ENCODE measurements at regions not wholly inside any gene's neighbourhood (a gene's known extent, or its start where the extent isn't known, plus 50 kb on each side); places are given as distances from the start of the nearest gene placed in this dataset.

DNA sequence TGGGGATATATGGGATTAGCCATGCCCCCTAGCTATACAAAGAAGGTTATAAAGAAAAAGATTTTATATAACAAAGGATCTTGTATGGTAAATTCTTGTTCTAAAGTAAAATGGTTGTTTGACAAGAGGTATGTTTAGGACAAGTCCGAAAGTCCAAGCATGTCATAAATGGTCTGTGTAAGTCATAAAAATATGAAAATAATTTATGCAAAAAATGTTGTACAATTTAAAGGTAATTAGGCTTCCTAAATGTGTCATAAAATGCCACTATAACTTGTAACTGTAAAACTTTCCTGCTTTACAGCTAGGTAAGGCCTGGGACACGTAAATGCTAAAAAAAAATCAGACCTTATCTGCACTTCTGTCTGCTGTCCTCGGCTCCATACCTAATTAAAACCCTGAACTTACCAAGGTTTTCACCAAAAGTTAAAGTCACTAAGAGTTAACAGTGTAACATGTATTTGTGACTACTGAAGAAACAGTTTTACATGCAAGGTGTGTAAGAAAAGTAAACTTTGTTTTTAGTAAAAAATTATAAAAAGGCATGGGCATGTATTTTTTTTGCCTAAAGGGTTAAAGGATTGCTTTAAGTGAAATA is 110.0 kb upstream of the RESF1 start:
- H3K36me3 ChIP-seq (ENCODE audit: control insufficient read depth, insufficient read depth, low read length): no peaks in the 10 kb centered on the region
- in situ Hi-C loops (cut with MboI): no loop called here
- no peaks in the 10 kb centered on the region for H3K9me1 ChIP-seq (ENCODE audit: control insufficient read depth, insufficient read depth, low read length)
- no peaks in the 10 kb centered on the region for H3K79me2 ChIP-seq (ENCODE audit: control insufficient read depth, insufficient read depth, low read length)
- no peaks in the 10 kb centered on the region for H4K20me1 ChIP-seq (replicated peaks; ENCODE audit: control insufficient read depth, insufficient read depth, low read length)
- peaks cover 6% of the 10 kb centered on the region for H3K9me3 ChIP-seq (replicated peaks; ENCODE audit: control insufficient read depth, insufficient read depth, low read depth, low read length)
- ATAC-seq: no peak
- H3K4me3 ChIP-seq: no peak overlapping the region
- ChIA-PET CTCF (ENCODE audit: low intra/inter-chr PET ratio) (no interaction called here), POLR2A (no interaction called here)
- H3K27me3 ChIP-seq (ENCODE audit: control insufficient read depth in 2 of 2, insufficient read depth in 2 of 2, low read length in 2 of 2): no peaks in the 10 kb centered on the region
- H3K27ac ChIP-seq (ENCODE audit: extremely low read depth, low read depth, low read length): no peak overlapping the region
- FAIRE-seq: no peak
- intact Hi-C loops (cut with micrococcal nuclease): no loop called here
- no peak overlapping the region for H3K9ac ChIP-seq (ENCODE audit: insufficient read depth in 1 of 2, low read depth in 2 of 2, low read length in 2 of 2)
- BruUV-seq (replicated peaks): no TSS peak
- peak in 1 of 4 experiments; percentile 50 for DNase-seq (ENCODE audit: extremely low read depth in 1 of 4, low spot score in 3 of 4)
- H3K4me1 ChIP-seq (replicated peaks in 1 of 2; ENCODE audit: control insufficient read depth in 2 of 2, insufficient read depth in 2 of 2, low read length in 2 of 2): peaks cover 0 to 13% of the 10 kb centered on the region in 2 experiments; a peak in 3 of 5 replicates
- H3K4me2 ChIP-seq (ENCODE audit: insufficient read depth, low read length): no peak overlapping the region
- no peak overlapping the region for H2AFZ ChIP-seq (ENCODE audit: low read depth, low read length)
- 50% methylated on average over 3 of the region's 3 CpGs for WGBS (ENCODE audit: insufficient coverage, low coverage, missing lambda C conversion rate)
- TF ChIP-seq, protein P1, sequence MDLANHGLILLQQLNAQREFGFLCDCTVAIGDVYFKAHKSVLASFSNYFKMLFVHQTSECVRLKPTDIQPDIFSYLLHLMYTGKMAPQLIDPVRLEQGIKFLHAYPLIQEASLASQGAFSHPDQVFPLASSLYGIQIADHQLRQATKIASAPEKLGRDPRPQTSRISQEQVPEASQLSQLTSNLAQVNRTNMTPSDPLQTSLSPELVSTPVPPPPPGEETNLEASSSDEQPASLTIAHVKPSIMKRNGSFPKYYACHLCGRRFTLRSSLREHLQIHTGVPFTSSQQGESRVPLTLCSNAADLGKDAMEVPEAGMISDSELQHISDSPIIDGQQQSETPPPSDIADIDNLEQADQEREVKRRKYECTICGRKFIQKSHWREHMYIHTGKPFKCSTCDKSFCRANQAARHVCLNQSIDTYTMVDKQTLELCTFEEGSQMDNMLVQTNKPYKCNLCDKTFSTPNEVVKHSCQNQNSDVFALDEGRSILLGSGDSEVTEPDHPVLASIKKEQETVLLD (IDR thresholded peaks at IDR 0.05): no peak
- TF ChIP-seq DNMT1 (IDR thresholded peaks at IDR 0.05) (no peak), CBX3 (IDR thresholded peaks at IDR 0.05; ENCODE audit: borderline replicate concordance in 1 of 2, low read length in 2 of 2) (peak in 1 of 2 experiments; percentile 23; a peak in 1 of 3 replicates), TRIM28 (IDR thresholded peaks at IDR 0.05) (peak; percentile 67; the same call in 1 of the 2 replicates), ZFP36 (IDR thresholded peaks at IDR 0.05; ENCODE audit: low read depth, low read length, partially characterized antibody) (peak; percentile 90), FOXK1 (CRISPR knock-in tag; IDR thresholded peaks at IDR 0.05; ENCODE audit: borderline replicate concordance) (no peak), NCOA4 (IDR thresholded peaks at IDR 0.05; ENCODE audit: partially characterized antibody) (no peak), ILK (tag; IDR thresholded peaks at IDR 0.05; ENCODE audit: borderline replicate concordance, low read depth) (no peak), CBFA2T3 (IDR thresholded peaks at IDR 0.05) (no peak), ZEB2 (IDR thresholded peaks at IDR 0.05) (no peak), GTF2E2 (tag; IDR thresholded peaks at IDR 0.05) (no peak), LEF1 (IDR thresholded peaks at IDR 0.05) (no peak)
- TF ChIP-seq, protein P2, sequence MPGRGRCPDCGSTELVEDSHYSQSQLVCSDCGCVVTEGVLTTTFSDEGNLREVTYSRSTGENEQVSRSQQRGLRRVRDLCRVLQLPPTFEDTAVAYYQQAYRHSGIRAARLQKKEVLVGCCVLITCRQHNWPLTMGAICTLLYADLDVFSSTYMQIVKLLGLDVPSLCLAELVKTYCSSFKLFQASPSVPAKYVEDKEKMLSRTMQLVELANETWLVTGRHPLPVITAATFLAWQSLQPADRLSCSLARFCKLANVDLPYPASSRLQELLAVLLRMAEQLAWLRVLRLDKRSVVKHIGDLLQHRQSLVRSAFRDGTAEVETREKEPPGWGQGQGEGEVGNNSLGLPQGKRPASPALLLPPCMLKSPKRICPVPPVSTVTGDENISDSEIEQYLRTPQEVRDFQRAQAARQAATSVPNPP (IDR thresholded peaks at IDR 0.05; ENCODE audit: borderline replicate concordance, insufficient read depth, insufficient read length): no peak
- TF ChIP-seq, protein P3, sequence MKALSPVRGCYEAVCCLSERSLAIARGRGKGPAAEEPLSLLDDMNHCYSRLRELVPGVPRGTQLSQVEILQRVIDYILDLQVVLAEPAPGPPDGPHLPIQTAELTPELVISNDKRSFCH (CRISPR knock-in tag; IDR thresholded peaks at IDR 0.05): no peak
- TF ChIP-seq, protein P3 (tag; IDR thresholded peaks at IDR 0.05): no peak
- TF ChIP-seq, protein P4, sequence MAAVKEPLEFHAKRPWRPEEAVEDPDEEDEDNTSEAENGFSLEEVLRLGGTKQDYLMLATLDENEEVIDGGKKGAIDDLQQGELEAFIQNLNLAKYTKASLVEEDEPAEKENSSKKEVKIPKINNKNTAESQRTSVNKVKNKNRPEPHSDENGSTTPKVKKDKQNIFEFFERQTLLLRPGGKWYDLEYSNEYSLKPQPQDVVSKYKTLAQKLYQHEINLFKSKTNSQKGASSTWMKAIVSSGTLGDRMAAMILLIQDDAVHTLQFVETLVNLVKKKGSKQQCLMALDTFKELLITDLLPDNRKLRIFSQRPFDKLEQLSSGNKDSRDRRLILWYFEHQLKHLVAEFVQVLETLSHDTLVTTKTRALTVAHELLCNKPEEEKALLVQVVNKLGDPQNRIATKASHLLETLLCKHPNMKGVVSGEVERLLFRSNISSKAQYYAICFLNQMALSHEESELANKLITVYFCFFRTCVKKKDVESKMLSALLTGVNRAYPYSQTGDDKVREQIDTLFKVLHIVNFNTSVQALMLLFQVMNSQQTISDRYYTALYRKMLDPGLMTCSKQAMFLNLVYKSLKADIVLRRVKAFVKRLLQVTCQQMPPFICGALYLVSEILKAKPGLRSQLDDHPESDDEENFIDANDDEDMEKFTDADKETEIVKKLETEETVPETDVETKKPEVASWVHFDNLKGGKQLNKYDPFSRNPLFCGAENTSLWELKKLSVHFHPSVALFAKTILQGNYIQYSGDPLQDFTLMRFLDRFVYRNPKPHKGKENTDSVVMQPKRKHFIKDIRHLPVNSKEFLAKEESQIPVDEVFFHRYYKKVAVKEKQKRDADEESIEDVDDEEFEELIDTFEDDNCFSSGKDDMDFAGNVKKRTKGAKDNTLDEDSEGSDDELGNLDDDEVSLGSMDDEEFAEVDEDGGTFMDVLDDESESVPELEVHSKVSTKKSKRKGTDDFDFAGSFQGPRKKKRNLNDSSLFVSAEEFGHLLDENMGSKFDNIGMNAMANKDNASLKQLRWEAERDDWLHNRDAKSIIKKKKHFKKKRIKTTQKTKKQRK (IDR thresholded peaks at IDR 0.05; ENCODE audit: borderline replicate concordance, low read depth, low read length): peak; percentile 62

Data from K562 (cell line).